NCI-H2227 treated with DMSO at 0.1 percent for 48 hours (cell line): ENCODE measurements at regions not wholly inside any gene's neighbourhood (a gene's known extent, or its start where the extent isn't known, plus 50 kb on each side); places are given as distances from the start of the nearest gene placed in this dataset.
"Not testable (repeated sequence)": the region's sequence is repeated elsewhere in the genome, so short reads cannot be mapped to it uniquely, and the experiment has no call there.

Experiments
- DNase-seq: peaks from one replicate; lab custom pipeline; 2025; lab: John Stamatoyannopoulos, UW

DNA sequence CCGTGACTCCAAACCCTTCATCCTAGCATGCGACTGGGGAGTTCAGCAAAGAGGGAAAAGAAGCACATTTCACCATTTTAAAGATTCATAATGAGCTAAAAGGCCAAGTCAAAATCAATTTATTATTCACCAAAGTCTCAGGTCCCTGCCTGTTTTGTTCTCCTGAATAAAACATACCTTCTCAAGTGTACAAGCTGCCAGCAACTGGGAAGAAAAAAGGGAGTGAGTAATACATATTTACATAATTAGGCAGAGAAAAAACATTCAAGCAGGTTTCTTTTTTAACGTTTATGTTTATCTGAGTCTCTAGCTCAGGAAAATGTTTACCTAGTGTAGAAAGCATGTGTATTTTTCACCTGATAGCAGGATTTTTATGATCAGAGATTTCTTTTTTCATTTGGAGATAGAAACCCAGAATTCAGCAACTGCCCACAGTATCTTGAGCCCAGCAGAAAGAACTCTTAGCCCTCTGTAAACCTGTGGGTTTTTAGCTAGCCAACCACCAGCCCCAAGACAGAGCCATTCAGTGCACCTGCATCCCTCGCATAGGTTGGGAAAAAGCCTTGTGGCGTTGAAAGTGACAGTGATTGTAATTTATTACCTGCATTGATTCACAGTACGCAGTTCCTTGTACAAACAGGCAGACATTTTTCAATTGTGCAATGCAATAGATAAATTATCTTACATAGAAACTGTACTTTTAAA lies 117.9 kb upstream of the GRIA1 start:
- DNase-seq, result peak; percentile 49

DNA sequence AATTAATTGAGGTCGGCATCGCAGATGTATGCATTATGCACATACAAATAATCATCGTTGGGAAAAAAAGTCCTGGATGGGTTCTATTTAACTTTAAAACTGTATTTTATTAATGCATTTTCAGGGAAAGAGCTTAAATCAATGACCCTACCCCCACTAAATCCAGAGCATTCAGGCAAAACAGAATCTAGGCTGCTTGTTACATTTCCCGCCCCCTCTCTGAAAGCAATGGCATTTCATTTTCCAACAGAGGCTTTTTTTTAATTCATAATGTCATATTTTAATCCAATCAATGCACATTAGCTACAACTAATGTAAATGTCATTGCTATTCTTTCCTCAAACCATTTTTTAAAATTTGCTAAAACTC lies 117.4 kb upstream of the GRIA1 start:
- peak; percentile 49 for DNase-seq

DNA sequence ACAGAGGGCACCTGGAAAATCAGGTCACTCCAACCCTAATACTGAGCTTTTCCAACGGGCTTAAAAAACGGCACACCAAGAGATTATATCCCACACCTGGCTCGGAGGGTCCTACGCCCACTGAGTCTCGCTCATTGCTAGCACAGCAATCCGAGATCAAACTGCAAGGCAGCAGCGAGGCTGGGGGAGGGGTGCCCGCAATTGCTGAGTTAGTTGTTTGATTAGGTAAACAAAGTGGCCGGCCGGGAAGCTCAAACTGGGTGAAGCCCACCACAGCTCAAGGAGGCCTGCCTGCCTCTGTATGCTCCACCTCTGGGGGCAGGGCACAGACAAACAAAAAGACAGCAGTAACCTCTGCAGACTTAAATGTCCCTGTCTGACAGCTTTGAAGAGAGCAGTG lies 108.8 kb upstream of the GRIA1 start:
- not testable (repeated sequence) for DNase-seq

DNA sequence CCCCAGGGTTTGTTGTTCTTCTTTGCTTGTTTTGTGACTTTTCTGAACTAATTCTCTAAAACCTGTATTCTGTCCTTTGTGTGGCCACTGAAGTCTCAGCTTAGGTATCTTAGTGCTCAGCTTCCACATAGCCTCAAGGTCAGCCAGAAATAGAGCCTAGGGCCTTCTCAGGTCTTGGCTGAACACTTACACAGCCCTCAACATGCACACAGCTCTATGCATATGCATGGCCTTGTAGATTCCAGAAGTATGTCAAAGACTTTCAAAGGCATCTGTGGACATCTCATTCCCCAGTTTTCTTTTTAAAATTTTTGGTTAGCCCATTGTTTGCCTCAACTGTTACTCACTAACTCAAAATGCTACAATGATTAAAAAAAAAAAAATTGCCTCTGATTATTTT lies 99.9 kb upstream of the GRIA1 start:
- DNase-seq, result no peak

DNA sequence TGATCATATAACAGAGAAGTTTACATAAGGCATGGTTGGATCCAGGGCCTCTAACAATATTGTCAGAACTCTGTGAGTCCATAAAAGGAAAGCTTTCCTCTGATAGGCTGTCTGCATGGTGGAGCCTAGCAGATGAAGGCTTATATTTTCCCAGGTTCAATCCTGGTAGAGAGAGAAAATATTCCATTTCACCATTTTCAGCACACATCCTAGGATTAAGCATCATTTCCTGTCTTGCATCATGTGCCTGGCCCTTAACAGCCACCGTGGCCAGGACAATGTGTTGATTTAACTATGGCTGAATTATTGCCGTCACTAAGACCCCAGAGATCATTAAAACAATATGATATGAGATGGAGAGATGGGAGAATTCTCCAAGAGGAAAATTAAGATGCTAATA lies 90.9 kb upstream of the GRIA1 start:
- DNase-seq, result no peak

DNA sequence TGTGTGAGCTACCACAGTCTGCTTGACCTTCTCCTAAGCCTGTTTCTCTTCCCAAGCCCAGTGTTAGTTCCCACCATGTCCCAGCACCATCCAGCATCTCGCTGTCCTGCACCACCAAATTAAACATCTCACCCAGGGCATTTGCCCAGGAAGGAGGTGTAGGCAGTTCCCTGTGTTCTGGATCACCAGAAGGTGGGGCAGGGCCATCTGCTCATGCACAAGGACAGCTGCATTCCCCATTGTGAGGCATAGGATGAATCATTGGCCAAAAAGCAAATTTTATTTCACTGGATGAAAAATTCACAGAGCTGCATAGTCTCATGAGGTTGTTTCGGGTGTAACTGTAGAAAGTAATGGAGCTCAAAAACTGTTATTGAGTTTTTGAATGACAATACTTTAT lies 89.5 kb upstream of the GRIA1 start:
- no peak for DNase-seq

DNA sequence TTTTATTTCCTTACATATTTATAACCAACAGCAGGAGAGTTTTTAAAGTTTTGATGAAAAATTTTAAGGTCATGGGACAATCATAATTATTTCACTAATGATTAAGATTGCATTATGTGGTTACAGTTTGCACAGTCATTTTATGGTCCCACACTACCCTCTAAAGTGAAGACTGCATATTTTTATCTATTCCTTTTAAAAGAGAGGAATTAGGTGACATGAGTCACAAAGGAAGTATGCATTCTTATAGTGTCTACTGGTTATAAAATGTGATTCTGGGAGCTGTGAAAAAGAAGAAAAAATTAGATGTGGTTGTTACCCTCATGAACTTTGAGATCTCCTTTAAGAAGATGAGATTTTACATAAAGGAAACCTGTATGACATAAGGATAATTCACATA lies 87.9 kb upstream of the GRIA1 start:
- DNase-seq, result no peak

DNA sequence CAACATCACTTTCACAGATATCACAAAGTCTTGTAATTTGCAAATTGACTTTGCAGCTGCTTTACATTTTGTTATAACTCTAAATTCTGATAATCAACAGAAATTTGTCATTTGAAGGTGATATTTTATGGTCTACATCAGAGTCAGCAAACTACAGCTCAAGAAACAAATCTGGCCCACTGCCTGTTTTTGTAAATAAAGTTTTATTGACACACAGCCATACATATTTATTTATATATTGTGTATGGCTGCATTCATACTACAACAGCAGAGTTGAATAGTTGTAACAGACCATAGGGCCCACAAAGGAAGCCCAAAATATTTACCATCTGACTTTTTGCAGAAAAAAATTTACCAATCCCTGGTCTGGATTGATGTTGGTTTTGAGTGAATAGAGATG lies 87.0 kb upstream of the GRIA1 start:
- no peak for DNase-seq

DNA sequence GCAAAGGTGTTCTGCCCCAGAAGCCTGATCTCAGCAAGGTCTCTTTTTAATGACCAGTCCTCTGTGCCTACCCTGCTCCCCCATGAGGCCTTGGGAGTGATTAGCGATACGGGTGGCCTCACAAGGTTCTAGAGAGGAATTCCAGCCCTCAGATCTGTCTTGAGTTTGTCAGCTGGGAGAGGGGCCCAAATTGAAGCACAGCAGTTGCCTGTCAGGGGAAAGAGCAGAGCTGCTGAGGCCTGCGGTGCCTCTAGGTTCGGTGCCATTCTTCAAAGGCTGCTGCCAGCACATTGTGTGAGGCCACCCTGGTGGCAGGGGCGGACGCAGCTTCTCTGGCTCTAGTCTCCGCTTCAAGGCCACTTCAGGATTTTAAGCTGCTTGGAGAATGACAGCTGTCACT lies 85.7 kb upstream of the GRIA1 start:
- no peak for DNase-seq

DNA sequence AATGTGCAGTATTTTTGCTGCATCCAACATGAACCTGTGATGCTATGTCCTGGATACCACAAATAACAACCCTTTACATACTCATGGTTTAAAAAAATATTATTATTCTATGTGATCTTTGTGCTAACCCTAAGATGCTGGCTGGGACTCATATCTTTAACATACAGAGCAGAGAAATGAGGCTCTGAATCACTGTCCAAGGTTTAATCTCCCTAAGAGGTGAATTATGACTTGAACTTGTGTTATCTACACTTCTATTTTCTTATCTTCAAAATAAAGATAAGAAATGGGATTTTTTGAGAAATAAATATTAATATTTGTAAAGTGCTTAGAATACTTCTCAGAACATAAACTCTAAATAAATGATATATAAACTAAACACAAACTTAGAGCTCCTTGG lies 68.8 kb upstream of the GRIA1 start:
- no peak for DNase-seq

DNA sequence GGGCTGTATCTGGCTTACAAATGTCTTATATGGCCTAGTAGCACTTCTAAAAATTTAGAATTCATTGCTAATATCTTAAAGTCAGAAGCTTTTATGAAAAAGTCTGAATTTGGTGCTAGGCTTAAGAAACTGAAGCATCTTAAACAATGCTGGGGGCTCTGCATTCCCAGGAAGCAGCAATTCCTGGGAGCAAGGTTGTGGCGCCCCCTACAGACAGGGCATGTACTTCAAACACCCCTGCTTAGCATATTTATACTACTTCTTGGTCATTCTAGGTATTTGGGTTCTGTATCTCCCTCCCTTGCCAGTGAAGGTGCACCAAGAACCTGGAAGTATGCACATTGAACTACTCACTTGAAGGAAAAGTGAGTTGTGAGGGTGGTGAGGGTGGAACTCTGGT lies 64.6 kb upstream of the GRIA1 start:
- DNase-seq, result no peak

DNA sequence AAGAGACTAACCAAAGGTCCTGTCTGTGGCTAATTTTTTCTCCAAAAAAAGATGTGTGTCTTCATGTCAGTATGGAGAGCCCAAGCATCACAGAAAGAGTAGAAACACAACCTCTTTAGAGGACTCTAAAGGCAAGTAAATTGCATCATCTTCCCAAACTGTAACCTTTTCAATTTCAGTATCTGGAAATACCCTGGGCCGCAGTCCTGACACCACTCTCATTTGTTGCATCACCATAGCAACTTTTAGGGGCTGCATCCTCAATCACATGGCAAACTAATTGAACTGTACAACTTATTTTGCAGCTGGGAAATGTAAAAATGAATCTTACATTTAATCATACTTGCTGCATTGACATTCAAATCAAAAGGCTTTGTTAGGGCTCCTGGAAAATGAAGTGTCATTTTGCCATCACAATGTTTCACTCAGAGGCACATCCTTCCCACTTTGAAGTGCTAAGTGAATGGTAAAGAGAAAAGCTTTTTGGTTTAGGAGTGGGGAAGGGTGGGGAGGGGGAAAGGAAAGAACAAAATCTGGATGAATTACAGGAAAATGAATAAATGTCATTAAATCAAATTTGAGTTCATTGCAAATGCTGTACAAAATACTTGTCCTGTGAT lies 60.6 kb upstream of the GRIA1 start:
- no peak for DNase-seq

DNA sequence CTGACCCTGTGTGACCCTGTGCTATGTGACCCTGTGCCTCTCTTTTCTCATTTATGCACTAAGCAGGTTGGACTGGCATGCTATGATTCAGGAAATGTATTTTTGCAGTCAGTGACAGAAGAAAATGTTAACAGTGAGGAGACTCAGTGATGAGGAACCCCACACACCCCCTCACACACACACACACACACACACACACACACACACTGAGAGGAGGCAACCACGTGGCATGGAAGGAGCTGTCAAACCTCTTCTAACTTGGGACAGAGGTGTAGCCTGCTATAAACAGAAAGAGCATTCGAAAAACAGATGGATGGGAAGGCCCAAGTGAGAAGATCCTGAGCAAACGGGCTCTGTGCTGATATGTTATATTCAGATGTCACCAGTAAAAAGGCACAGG lies 57.9 kb upstream of the GRIA1 start:
- no peak for DNase-seq

DNA sequence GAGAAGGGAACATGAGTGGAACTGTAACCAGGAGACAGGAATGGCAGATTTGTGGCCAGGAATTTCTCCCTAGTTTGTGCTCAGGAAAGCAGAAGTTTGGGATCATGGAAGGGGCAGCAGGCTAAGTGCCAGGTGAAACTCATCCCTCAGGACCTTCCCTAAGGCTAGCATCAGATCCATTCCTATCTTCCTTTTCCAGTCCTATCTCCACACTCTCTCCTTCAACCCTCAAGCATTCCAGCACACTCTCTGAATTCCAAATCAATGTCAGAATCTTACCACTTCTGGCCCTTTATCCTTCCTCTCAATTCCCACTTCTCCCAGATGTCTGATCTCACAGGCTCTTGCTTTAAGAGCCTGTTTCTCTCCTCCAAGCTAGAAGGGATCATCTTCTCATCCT lies 53.2 kb upstream of the GRIA1 start:
- DNase-seq, result no peak

DNA sequence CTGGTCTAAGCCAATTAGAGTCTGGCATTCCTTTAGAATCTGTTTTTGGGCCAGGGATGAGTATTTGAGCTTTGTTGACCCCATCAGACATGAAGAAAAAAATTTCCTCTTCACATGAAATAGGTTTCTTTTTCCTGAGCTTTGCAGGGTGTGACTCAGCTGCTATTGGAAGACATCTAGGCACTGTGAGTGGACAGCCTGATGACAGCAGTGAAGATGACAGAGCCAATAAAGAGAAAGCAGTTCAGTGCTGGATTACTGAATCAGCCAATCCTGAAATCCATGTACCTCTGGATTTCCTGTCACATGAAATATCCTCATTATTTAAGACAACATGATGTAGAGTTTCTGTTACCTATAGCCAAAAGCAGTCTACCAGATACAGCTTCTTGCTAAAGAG lies 51.3 kb upstream of the GRIA1 start:
- DNase-seq, result no peak
